Heart left ventricle (tissue), 13 donors: ENCODE measurements at regions not wholly inside any gene's neighbourhood (a gene's known extent, or its start where the extent isn't known, plus 50 kb on each side); places are given as distances from the start of the nearest gene placed in this dataset.

Experiments
- CTCF ChIP-seq, 12 donors: fragments of 200-600 bp; sonication (generic) in 4 of 12; IDR thresholded peaks; one replicate each; pipeline versions ENCODE4 v1.5.0 to v1.8.0; 2018 to 2022; ENCODE audit warnings: antibody characterized with exemption in 12 of 12, mild to moderate bottlenecking in 5 of 12
- POLR2A ChIP-seq, 2 donors: fragments of 450-650 bp; IDR thresholded peaks; one replicate each; pipeline ENCODE4 v1.6.1; 2017; ENCODE audit warnings: antibody characterized with exemption in 2 of 2, mild to moderate bottlenecking in 2 of 2, moderate library complexity in 2 of 2
- donor health status: ischemic (EF 13 %, LVEDD 7.1; RV severe dilation, severe dysfunction).
- donor health status: DM: no; HTN: yes; CAD: no.
- donor health status: DM: no; HTN: no; CAD: no.
- donor health status: ischemic (EF 25% LVEDD 6.9; RV normal size, moderate dysfunction).
- donor health status: ischemic (EF 25% LVEDD 5.7; RV mildly dilated, moderate dysfunction).
- donor health status: ischemic (EF 35%, LVEDD 5.7; RV mildly dilated, moderate dysfunction).
- donor health status: nonischemic (EF 11% LVEDD 7.7; RV severe dilation, severe dysfunction).
- donor health status: DM: yes; HTN: yes; CAD: no.
- donor health status: PGD.
- donor health status: ischemic (EF 29% LVEDD 5.4; RV normal size, mild dysfunction).
- donor health status: nonischemic (EF 23%, LVEDD 6.1; RV moderate dilation, normal function).

- no peak for TF ChIP-seq CTCF (IDR thresholded peaks at IDR 0.05)
- TF ChIP-seq POLR2A (IDR thresholded peaks at IDR 0.05): no peak
Observed at GRCh38 chr1:175861626-175862367, 118.4 kb upstream of the TNR start.
